ENCODE measurements at regions not wholly inside any gene's neighbourhood (a gene's known extent, or its start where the extent isn't known, plus 50 kb on each side); places are given as distances from the start of the nearest gene placed in this dataset.

- Histone ChIP-seq H3K36me3 (no peaks in the 10 kb centered on the region), H3K4me3 (no peak overlapping the region), H3K9me3 (peaks cover 5% of the 10 kb centered on the region; the same call in 1 of the 2 replicates), H3K27me3 (no peaks in the 10 kb centered on the region)
- peak; percentile 33 for DNase-seq
Observed at GRCh38 chr1:67572594-67573221, 112.3 kb upstream of the GADD45A start.

GRCh38 chr1:67573311-67573872 lies 111.6 kb upstream of the GADD45A start:
- H3K36me3 ChIP-seq, result no peaks in the 10 kb centered on the region
- DNase-seq, result no peak
- peaks cover 5% of the 10 kb centered on the region; the same call in 1 of the 2 replicates for H3K9me3 ChIP-seq
- H3K27me3 ChIP-seq, result no peaks in the 10 kb centered on the region
- H3K4me3 ChIP-seq, result no peak overlapping the region

- Histone ChIP-seq H3K4me3 (no peak overlapping the region), H3K9me3 (peaks cover 5% of the 10 kb centered on the region; the same call in 1 of the 2 replicates), H3K27me3 (no peaks in the 10 kb centered on the region), H3K36me3 (no peaks in the 10 kb centered on the region)
- no peak for DNase-seq
Observed at GRCh38 chr1:67574221-67574620, 110.8 kb upstream of the GADD45A start.

- peak; percentile 29 for DNase-seq
- no peaks in the 10 kb centered on the region for H3K36me3 ChIP-seq
Observed at GRCh38 chr1:67575861-67576260, 109.1 kb upstream of the GADD45A start.

GRCh38 chr1:67576474-67576873 lies 108.5 kb upstream of the GADD45A start:
- Histone ChIP-seq H3K9me3 (peaks cover 5% of the 10 kb centered on the region; the same call in 1 of the 2 replicates), H3K36me3 (no peaks in the 10 kb centered on the region), H3K4me3 (no peak overlapping the region), H3K27me3 (no peaks in the 10 kb centered on the region)
- no peak for DNase-seq

More at GRCh38 chr1:67575861-67576260, 109.1 kb upstream of the GADD45A start:
- Histone ChIP-seq H3K9me3 (peaks cover 5% of the 10 kb centered on the region; the same call in 1 of the 2 replicates), H3K4me3 (no peak overlapping the region), H3K27me3 (no peaks in the 10 kb centered on the region)

- no peak for DNase-seq
Observed at GRCh38 chr1:67577646-67578045, 107.4 kb upstream of the GADD45A start.

GRCh38 chr1:67578397-67579020 lies 106.5 kb upstream of the GADD45A start:
- no peak for DNase-seq
- Histone ChIP-seq H3K9me3 (peaks cover 5% of the 10 kb centered on the region; the same call in 1 of the 2 replicates), H3K4me3 (no peak overlapping the region), H3K36me3 (no peaks in the 10 kb centered on the region), H3K27me3 (no peaks in the 10 kb centered on the region)

More at GRCh38 chr1:67577646-67578045, 107.4 kb upstream of the GADD45A start:
- Histone ChIP-seq H3K27me3 (no peaks in the 10 kb centered on the region), H3K36me3 (no peaks in the 10 kb centered on the region), H3K4me3 (no peak overlapping the region), H3K9me3 (peaks cover 5% of the 10 kb centered on the region; the same call in 1 of the 2 replicates)

- Histone ChIP-seq H3K36me3 (no peaks in the 10 kb centered on the region), H3K9me3 (peaks cover 5% of the 10 kb centered on the region; the same call in 1 of the 2 replicates), H3K27me3 (no peaks in the 10 kb centered on the region), H3K4me3 (no peak overlapping the region)
- DNase-seq, result no peak
Observed at GRCh38 chr1:67579623-67580394, 105.2 kb upstream of the GADD45A start.

- H3K4me3 ChIP-seq, result no peak overlapping the region
- H3K9me3 ChIP-seq, result peaks cover 5% of the 10 kb centered on the region; the same call in 1 of the 2 replicates
- no peaks in the 10 kb centered on the region for H3K36me3 ChIP-seq
- no peak for DNase-seq
- H3K27me3 ChIP-seq, result no peaks in the 10 kb centered on the region
Observed at GRCh38 chr1:67580691-67581403, 104.2 kb upstream of the GADD45A start.

- Histone ChIP-seq H3K9me3 (no peaks in the 10 kb centered on the region), H3K4me3 (no peak overlapping the region), H3K36me3 (no peaks in the 10 kb centered on the region), H3K27me3 (no peaks in the 10 kb centered on the region)
- DNase-seq, result no peak
Observed at GRCh38 chr1:67582625-67583461, 102.2 kb upstream of the GADD45A start.

- Histone ChIP-seq H3K4me3 (no peak overlapping the region), H3K36me3 (no peaks in the 10 kb centered on the region), H3K27me3 (no peaks in the 10 kb centered on the region), H3K9me3 (no peaks in the 10 kb centered on the region)
- DNase-seq, result no peak
Observed at GRCh38 chr1:67583462-67583950, 101.5 kb upstream of the GADD45A start.

- no peaks in the 10 kb centered on the region for H3K27me3 ChIP-seq
- H3K36me3 ChIP-seq, result no peaks in the 10 kb centered on the region
- no peak overlapping the region for H3K4me3 ChIP-seq
- DNase-seq, result no peak
- H3K9me3 ChIP-seq, result no peaks in the 10 kb centered on the region
Observed at GRCh38 chr1:67584938-67585337, 100.1 kb upstream of the GADD45A start.

GRCh38 chr1:67586596-67586995 lies 98.4 kb upstream of the GADD45A start:
- no peak for DNase-seq
- no peaks in the 10 kb centered on the region for H3K9me3 ChIP-seq
- H3K27me3 ChIP-seq, result no peaks in the 10 kb centered on the region
- H3K4me3 ChIP-seq, result no peak overlapping the region
- no peaks in the 10 kb centered on the region for H3K36me3 ChIP-seq

- Histone ChIP-seq H3K4me3 (no peak overlapping the region), H3K27me3 (no peaks in the 10 kb centered on the region), H3K9me3 (no peaks in the 10 kb centered on the region), H3K36me3 (no peaks in the 10 kb centered on the region)
- DNase-seq, result no peak
Observed at GRCh38 chr1:67588178-67588855, 96.7 kb upstream of the GADD45A start.
